ENCODE measurements at regions not wholly inside any gene's neighbourhood (a gene's known extent, or its start where the extent isn't known, plus 50 kb on each side); places are given as distances from the start of the nearest gene placed in this dataset.

DNA sequence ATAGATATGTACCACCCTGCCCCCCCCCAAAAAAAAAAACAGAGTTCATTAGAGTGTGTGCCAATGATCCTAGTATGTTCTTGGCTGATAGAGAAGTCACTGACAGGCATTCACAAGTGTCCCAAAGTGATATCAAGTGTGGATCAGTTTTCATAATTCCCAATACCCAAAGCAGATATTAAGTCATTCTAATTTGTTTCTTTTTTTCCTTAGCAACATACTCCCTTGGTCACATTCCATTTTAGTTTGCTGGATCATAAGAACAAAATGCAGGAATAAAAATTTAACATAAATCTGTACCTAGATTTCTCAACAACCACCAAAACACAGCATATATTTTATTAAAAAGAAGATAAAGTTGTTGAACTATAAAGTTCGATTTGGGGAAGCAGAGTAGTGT lies 129.8 kb upstream of the PALMD start:
- TF ChIP-seq, protein P1, sequence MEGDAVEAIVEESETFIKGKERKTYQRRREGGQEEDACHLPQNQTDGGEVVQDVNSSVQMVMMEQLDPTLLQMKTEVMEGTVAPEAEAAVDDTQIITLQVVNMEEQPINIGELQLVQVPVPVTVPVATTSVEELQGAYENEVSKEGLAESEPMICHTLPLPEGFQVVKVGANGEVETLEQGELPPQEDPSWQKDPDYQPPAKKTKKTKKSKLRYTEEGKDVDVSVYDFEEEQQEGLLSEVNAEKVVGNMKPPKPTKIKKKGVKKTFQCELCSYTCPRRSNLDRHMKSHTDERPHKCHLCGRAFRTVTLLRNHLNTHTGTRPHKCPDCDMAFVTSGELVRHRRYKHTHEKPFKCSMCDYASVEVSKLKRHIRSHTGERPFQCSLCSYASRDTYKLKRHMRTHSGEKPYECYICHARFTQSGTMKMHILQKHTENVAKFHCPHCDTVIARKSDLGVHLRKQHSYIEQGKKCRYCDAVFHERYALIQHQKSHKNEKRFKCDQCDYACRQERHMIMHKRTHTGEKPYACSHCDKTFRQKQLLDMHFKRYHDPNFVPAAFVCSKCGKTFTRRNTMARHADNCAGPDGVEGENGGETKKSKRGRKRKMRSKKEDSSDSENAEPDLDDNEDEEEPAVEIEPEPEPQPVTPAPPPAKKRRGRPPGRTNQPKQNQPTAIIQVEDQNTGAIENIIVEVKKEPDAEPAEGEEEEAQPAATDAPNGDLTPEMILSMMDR (IDR thresholded peaks at IDR 0.05; ENCODE audit: low read depth, low read length), result no peak
- H3K4me3 ChIP-seq (ENCODE audit: low read depth, low read length), result no peak overlapping the region

DNA sequence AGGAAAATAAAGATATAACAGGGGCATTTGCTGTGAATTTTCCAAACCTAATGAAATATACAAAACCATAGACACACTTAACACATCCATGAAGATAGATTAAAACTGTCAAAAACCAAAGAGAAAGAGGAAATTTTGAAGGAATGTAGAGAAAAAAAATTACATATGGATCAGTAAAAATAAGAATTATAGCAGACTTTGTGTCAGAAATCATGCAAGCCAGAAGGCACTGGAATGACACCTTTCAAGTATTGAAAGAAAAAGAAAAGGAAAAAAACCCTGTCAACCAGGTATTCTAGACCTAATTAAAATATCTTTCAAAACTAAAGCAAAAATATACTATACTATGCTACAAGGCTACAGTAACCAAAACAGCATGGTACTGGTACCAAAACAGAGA lies 125.8 kb upstream of the PALMD start:
- TF ChIP-seq, protein P1 (IDR thresholded peaks at IDR 0.05; ENCODE audit: low read depth, low read length), result no peak
- H3K4me3 ChIP-seq (ENCODE audit: low read depth, low read length), result no peak overlapping the region

DNA sequence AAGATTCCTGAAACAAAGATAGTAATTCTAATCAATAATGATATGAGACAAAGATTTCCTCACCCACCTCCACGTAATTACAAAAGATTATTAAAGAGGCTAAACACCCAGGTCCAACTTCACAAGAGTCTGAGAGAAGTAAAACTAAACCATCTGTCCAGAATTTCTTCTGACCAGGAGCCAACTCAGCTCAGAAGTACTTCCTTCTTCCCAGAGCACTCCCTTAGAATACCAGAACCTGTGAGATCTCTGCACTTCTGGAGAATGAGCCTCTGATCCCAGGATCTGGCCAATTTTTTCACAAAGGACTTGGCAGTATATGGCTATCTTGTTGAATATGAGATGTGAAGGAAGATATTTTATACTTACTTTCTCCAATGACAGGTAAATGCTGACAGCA lies 120.6 kb upstream of the PALMD start:
- H3K4me3 ChIP-seq (ENCODE audit: low read depth, low read length), result no peak overlapping the region
- TF ChIP-seq, protein P1 (IDR thresholded peaks at IDR 0.05; ENCODE audit: low read depth, low read length), result no peak

DNA sequence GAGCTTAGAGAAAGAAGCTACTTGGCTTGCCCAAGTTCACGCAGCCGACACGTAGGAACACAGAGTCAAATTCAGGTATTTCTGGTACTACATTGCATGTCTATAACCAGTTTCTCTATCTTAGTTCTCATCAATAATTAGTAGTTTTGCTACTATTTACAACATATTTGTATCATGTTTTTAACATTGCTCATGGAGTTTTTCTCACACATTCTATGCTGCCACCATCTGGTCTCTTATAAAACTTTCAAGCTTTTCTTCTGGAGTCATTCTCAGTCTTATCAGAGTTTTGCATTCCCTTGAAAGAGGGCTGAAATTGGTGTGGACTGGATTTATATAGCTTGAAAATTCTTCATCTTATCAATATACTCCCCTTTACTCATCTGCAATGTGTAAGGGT lies 118.8 kb upstream of the PALMD start:
- H3K4me3 ChIP-seq (ENCODE audit: low read depth, low read length), result no peak overlapping the region
- TF ChIP-seq, protein P1 (IDR thresholded peaks at IDR 0.05; ENCODE audit: low read depth, low read length), result no peak

DNA sequence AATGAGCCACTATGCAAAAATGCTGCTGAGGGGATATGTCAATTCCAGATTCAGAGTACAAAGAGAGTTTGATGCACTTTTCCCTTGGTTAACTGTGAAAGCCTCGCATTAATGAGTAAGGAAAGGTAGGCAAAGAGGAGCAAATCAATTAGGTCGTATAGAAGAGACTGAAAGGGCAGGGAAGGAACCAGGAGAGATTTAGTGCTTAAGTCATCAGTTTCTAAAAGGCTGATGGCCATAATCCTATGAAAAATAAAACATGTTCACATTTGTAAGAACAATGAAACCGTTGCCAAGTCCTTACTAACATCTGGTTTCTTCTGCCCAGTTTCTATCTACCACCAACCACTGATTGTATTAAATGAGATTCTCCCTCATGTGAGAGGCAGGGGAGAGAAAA lies 118.4 kb upstream of the PALMD start:
- TF ChIP-seq, protein P1 (IDR thresholded peaks at IDR 0.05; ENCODE audit: low read depth, low read length), result no peak
- no peak overlapping the region for H3K4me3 ChIP-seq (ENCODE audit: low read depth, low read length)

DNA sequence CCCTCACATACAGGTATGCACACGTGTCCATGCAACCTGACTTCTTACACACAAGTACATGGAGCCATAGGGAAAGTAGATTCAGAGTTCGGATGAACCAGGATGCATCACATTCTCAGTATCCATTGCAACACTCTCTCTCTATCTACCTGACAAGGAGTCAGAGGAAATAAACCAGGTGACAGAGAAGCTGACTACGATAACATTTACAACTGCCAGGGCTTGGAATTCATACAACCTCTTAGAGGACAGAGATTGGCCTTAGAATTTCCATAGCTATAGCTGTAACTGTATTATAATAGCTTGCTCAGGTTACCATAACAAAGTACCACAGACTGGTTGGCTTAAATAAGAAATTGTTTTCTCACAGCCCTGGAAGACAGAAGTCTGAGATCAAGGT lies 116.9 kb upstream of the PALMD start:
- TF ChIP-seq, protein P1 (IDR thresholded peaks at IDR 0.05; ENCODE audit: low read depth, low read length), result no peak
- no peak overlapping the region for H3K4me3 ChIP-seq (ENCODE audit: low read depth, low read length)

DNA sequence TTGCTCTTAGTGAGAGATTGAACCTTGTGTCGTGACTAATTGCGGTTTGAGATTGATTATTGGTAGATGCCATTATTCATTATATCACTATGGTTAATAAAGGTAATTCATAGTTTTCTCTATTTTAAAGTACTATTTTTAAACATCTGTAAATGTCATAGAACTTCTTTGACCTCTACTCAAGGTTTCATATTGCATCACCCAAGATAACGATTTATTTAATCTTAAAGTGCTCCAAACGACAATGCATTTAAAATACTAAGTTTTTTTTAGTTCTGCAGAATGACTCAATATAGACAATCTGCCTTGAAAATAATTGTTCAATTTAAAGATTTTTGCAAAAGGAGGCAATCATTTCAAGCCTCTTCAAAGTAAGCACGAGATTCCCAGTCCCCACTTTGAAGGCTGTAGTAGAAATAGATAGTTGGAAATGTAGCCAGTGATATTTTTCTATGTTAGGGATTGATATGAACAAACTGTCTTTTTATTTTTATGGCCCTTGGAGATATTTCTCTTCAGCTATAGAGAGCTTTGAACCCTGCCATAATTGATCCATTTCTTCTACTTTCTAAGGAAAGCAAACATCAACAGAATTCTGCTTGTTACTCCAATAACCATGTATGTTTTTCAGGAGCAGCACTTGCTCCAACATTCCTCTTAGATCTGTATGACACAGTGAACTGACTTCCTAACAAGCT lies 114.2 kb upstream of the PALMD start:
- TF ChIP-seq, protein P1 (IDR thresholded peaks at IDR 0.05; ENCODE audit: low read depth, low read length), result no peak
- H3K4me3 ChIP-seq (ENCODE audit: low read depth, low read length), result no peak overlapping the region
